Retina (tissue), 1 donor: ENCODE measurements at regions not wholly inside any gene's neighbourhood (a gene's known extent, or its start where the extent isn't known, plus 50 kb on each side); places are given as distances from the start of the nearest gene placed in this dataset.

Experiments
- DNase-seq: peaks from one replicate; pipeline ENCODE4 v3.0.0-alpha.2; 2016

DNA sequence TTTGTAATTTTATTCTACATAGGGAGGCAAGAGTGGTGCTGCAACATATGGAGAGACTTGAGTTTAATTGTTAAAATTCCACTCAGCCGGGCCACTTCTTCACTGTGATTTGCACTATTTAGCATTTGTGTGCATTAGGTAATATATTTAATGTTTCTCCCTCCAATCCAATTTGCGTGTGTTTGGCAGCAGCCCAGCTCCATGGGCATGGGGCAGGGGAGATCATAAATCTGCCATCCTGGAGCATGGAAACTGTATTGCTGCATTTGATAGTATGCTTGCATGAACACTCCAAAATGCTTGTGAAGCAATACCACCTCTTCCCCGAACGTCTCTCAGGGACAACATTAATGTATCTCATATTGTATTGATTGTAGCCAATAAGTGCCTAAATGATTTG, 339.1 kb upstream of the RBFOX1 start:
- no peak for DNase-seq

DNA sequence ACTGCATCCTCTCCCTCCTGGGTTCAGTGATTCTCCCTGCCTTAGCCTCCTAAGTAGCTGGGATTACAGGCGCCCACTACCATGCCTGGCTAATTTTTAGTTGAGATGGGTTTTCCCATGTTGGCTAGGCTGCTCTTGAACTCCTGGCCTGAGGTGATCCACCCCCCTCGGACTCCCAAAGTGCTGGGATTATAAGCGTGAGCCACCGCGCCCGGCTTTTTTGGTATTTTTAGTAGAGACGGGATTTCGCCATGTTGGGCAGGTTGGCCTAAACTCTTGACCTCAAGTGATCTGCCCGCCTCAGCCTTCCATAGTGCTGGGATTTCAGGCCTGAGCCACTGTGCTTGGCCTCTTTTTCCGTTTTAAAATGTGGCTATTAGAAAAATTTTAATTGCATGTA, 343.8 kb upstream of the RBFOX1 start:
- no peak for DNase-seq

- no peak for DNase-seq
Measured at GRCh38 chr16:6977916-6978315, 354.7 kb upstream of the RBFOX1 start.

DNA sequence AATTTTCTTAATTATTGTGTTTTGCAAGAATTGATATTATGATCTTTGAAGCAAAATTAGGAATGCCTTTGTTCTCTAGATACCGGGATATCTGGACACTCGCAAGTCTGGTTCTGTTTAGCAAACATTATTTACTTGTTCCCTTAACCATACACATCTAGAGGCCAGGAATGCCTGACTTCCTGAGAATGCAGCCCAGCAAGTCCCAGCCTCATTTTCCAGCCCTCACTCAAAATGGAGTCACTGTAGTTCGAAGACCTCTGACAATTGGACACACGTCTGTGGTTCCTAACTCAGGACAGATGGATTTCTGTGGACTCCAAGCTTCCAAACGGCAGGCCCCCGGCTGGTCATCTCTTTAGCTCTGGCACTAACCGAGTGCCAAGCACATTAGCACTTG, 355.4 kb upstream of the RBFOX1 start:
- DNase-seq: no peak

- no peak for DNase-seq
Measured at GRCh38 chr16:6976716-6977115, 355.9 kb upstream of the RBFOX1 start.

DNA sequence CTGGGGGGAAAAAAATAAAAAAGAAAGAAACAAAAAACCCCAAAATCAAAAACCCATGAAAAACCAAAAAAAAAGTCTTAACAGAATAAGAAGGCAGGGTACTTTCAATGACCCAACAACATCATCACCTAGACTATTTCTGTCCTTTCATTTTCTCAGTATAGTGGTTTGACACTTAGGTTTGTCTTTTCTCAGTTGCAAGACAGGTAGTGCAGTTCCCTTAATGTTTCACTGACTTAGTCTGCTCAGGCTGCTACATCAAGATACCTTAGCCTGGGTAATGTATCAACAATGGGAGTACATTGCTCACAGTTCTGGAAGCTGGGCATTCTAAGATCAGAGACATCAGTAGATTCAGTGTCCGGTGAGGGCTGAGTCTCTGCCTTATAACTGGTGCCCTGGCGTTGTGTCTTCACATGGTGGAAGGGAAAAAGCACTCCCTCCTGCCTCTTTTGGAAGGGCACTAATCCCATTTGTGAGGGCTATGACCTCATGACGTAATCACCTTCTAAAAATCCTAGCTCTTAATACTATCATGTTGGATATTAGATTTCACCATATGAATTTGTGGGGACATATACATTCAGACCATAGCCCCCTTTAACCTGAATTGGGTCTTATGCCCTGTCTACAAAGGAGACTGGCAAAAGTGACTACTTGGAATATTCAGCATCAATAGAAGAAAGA, 362.3 kb upstream of the RBFOX1 start:
- no peak for DNase-seq

DNA sequence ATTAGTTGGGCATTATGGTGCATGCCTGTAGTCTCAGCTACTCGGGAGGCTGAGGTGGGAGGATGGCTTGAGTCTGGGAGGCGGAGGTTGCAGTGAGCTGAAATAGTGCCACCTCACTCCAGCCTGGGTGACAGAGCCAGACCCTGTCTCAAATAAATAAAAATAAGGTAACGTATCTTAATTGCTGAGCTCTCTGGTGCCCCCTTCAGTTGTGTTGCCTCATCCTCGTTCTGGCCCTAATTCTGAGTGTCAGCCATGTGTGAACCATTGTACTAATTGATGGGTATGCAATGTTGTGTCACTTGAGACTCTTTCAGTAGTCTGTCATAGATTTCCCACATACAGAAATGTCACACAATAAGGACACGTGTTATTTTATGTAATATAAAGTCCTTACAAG, 363.1 kb upstream of the RBFOX1 start:
- DNase-seq: no peak

- no peak for DNase-seq
Measured at GRCh38 chr16:6967796-6968320, 364.8 kb upstream of the RBFOX1 start.

GRCh38 chr16:6966925-6967324, 365.7 kb upstream of the RBFOX1 start:
- no peak for DNase-seq

DNA sequence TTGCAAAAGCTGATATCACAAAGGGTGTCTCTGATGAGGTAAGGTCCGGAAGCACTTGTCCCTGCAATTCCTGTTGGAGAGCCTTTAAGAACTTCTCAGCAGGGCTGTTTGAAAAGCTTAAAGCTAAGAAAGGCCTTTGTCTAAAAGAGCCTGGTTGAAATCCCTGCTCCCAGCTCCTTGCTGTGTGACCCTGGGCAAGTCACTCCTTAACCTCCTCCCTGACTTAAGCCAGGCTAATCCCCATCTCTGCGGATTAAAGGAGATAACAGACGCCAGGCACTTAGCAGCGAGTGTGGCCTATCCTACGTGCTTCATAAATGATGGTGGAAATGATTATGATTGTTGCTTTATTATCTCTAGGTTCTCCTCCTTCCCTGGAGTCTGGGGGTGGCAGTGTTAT, 368.0 kb upstream of the RBFOX1 start:
- DNase-seq: no peak

GRCh38 chr16:6961704-6962103, 370.9 kb upstream of the RBFOX1 start:
- DNase-seq: no peak

GRCh38 chr16:6958184-6958583, 374.5 kb upstream of the RBFOX1 start:
- DNase-seq: no peak

GRCh38 chr16:6957681-6958080, 375.0 kb upstream of the RBFOX1 start:
- peak; percentile 27 for DNase-seq

GRCh38 chr16:6956511-6956910, 376.1 kb upstream of the RBFOX1 start:
- DNase-seq: no peak

GRCh38 chr16:6955303-6955702, 377.3 kb upstream of the RBFOX1 start:
- no peak for DNase-seq

DNA sequence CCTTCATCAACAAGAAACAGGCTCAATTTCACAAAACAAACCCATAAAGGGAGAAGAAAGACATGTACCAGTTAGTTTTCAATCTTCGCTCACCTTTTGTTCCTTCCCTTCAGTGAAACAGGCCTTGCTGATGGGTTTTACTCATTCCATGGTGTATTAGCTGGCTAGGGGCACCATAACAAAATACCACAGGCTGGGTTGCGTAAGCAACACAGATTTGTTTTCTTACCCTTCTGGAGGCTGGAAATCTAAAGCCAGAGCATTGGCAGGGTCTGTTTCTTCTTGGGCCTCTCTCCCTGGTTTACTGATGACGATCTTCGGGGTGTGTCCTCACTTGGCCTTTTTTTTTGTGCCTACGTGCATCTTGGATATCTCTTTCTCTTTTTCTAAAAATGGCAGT, 383.4 kb upstream of the RBFOX1 start:
- DNase-seq: no peak

- DNase-seq: no peak
Measured at GRCh38 chr16:6947291-6947690, 385.4 kb upstream of the RBFOX1 start.

- no peak for DNase-seq
Measured at GRCh38 chr16:6946802-6947201, 385.8 kb upstream of the RBFOX1 start.

GRCh38 chr16:6946106-6946505, 386.5 kb upstream of the RBFOX1 start:
- DNase-seq: no peak

GRCh38 chr16:6940968-6941367, 391.7 kb upstream of the RBFOX1 start:
- no peak for DNase-seq

- no peak for DNase-seq
Measured at GRCh38 chr16:6937641-6938040, 395.0 kb upstream of the RBFOX1 start.

GRCh38 chr16:6932871-6933385, 399.7 kb upstream of the RBFOX1 start:
- DNase-seq: no peak

GRCh38 chr16:6929868-6930267, 402.8 kb upstream of the RBFOX1 start:
- DNase-seq: no peak

DNA sequence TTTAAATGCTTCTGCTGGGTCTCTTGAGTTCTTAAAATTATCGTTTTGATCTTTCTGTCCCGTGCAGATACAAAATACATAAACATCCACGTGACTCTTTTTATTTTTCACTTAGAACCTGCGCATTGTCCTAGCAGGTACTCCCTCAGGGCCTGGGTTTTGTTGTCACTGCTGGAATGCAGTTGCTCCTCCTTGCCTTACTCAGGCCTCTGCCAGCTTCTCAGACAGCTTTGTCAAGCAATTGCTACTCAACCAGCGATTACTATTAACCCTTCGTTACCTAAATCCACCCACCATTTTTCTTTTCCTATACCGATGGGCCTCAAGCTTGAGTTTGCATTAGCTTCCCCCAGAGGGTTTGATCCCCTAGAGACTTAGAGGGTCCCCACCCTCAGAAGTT, 405.9 kb upstream of the RBFOX1 start:
- DNase-seq: no peak

DNA sequence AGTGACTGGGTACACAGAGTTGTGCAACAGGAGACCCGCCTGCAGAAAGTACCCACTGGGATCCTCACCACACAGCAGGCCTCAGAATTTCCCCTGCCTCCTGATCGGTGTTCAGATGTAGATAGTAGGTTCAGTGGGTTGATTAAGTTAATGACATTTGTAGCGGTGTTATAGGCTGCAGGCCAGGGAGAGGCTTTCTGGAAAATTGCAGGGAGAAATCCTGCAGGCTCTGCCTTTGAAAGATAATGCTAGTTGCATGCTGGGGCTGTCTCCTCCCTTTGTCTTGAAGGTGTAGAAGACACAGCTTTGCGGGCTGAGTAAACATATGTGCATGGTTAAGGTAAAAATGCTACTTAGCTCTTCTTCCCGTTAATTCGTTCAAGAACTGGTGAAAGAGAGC, 406.3 kb upstream of the RBFOX1 start:
- no peak for DNase-seq
